PC-9 (cell line): ENCODE measurements at regions not wholly inside any gene's neighbourhood (a gene's known extent, or its start where the extent isn't known, plus 50 kb on each side); places are given as distances from the start of the nearest gene placed in this dataset.

Experiments
- BruUV-seq: library from RNA; stranded (reverse); fragments of 400-500 nt; replicated peaks from 2 replicates; lab custom pipeline; 2021; lab: Mats Ljungman, UMichigan
- CTCF ChIA-PET: fragments of 300-600 bp; sonication (Branson Sonifier 250); formaldehyde crosslinking; loops from one replicate; lab custom pipeline; 2022; ENCODE audit warnings: antibody characterized with exemption; lab: Charles Lee
- POLR2A ChIA-PET: fragments of 300-600 bp; sonication (Branson Sonifier 250); formaldehyde crosslinking; loops from one replicate; lab custom pipeline; 2022; ENCODE audit warnings: antibody characterized with exemption; ENCODE audit not compliant: unreplicated experiment; lab: Charles Lee
- DNase-seq, 2 experiments: peaks; one replicate each; pipeline versions ENCODE4 v3.0.0 to v3.0.0-alpha.2; 2015 to 2022; ENCODE audit warnings: mixed read lengths in 1 of 2
- H2AFZ ChIP-seq: fragments of 200-600 bp; sonication (generic); 2 replicates; pipeline ENCODE4 v1.8.1; 2017; ENCODE audit warnings: antibody characterized with exemption
- H3F3A ChIP-seq: fragments of 200-600 bp; sonication (generic); 2 replicates; pipeline ENCODE4 v1.8.1; 2017; ENCODE audit warnings: antibody characterized with exemption, mild to moderate bottlenecking, low read depth; ENCODE audit not compliant: insufficient read depth
- H3K27ac ChIP-seq: fragments of 200-600 bp; sonication (generic); 2 replicates; pipeline ENCODE4 v1.6.1; 2016; ENCODE audit warnings: mixed run types
- H3K27me3 ChIP-seq: fragments of 200-600 bp; sonication (generic); 2 replicates; pipeline ENCODE4 v1.6.1; 2016; ENCODE audit warnings: low read depth, mixed run types; ENCODE audit not compliant: insufficient read depth
- H3K36me3 ChIP-seq: fragments of 200-600 bp; sonication (generic); 2 replicates; pipeline ENCODE4 v1.6.1; 2016; ENCODE audit warnings: low read depth, mixed run types
- H3K4me1 ChIP-seq: fragments of 200-600 bp; sonication (generic); replicated peaks from 2 replicates; pipeline ENCODE4 v1.6.1; 2016; ENCODE audit warnings: mixed run types; ENCODE audit not compliant: insufficient read depth
- H3K4me2 ChIP-seq: fragments of 200-600 bp; sonication (generic); 2 replicates; pipeline ENCODE4 v1.6.1; 2017; ENCODE audit warnings: mixed run types
- H3K4me3 ChIP-seq: fragments of 200-600 bp; sonication (generic); 2 replicates; pipeline ENCODE4 v1.6.1; 2016; ENCODE audit warnings: mixed run types
- H3K79me2 ChIP-seq: fragments of 200-600 bp; sonication (generic); 2 replicates; pipeline ENCODE4 v1.6.1; 2017; ENCODE audit warnings: low read depth, mixed run types
- H3K9me2 ChIP-seq: fragments of 200-600 bp; sonication (generic); 2 replicates; pipeline ENCODE4 v1.8.1; 2017; ENCODE audit warnings: mild to moderate bottlenecking; ENCODE audit not compliant: insufficient read depth
- H3K9me3 ChIP-seq: fragments of 200-600 bp; sonication (generic); 2 replicates; pipeline ENCODE4 v1.8.1; 2016; ENCODE audit warnings: low read depth; ENCODE audit not compliant: insufficient read depth
- H4K20me1 ChIP-seq: fragments of 200-600 bp; sonication (generic); 2 replicates; pipeline ENCODE4 v1.8.1; 2017; ENCODE audit not compliant: insufficient read depth
- CTCF ChIP-seq: fragments of 200-600 bp; sonication (generic); conservative IDR thresholded peaks from 2 replicates; pipeline ENCODE4 v1.6.1; 2017; ENCODE audit warnings: mixed run types, antibody characterized with exemption, mild to moderate bottlenecking, moderate library complexity
- EZH2 ChIP-seq: fragments of 200-600 bp; sonication (generic); IDR thresholded peaks from 2 replicates; pipeline ENCODE4 v1.8.0; 2017; ENCODE audit warnings: antibody characterized with exemption, low read depth
- intact Hi-C: fragments of 100-400 bp; cut with micrococcal nuclease; formaldehyde crosslinking; loops from one replicate; pipeline ENCODE4 v1.10.0; 2022; ENCODE audit not compliant: unreplicated experiment

GRCh38 chr6:119865466-119866350 is 516.1 kb upstream of the MAN1A1 start:
- Histone ChIP-seq H3K27me3 (no peaks in the 10 kb centered on the region), H3K27ac (no peak overlapping the region), H3K36me3 (no peaks in the 10 kb centered on the region), H3F3A (no peaks in the 10 kb centered on the region), H3K9me2 (no peaks in the 10 kb centered on the region), H3K9me3 (peaks cover 21% of the 10 kb centered on the region), H4K20me1 (no peaks in the 10 kb centered on the region), H3K4me1 (peaks cover 21% of the 10 kb centered on the region), H2AFZ (no peak overlapping the region), H3K4me3 (no peak overlapping the region), H3K4me2 (0 out of 2 replicates have a peak overlapping the region, but pooled peaks have one; percentile 3), H3K79me2 (no peaks in the 10 kb centered on the region)
- ChIA-PET POLR2A (no interaction called here), CTCF (no interaction called here)
- DNase-seq = no peak
- BruUV-seq = no TSS peak
- intact Hi-C loops = no loop called here
- TF ChIP-seq CTCF (no peak), EZH2 (no peak)

GRCh38 chr6:119862719-119863118 is 513.2 kb upstream of the MAN1A1 start:
- Histone ChIP-seq H4K20me1 (no peaks in the 10 kb centered on the region), H3K9me2 (no peaks in the 10 kb centered on the region), H3K4me2 (no peak overlapping the region), H3K27ac (no peak overlapping the region), H3K9me3 (peaks cover 21% of the 10 kb centered on the region), H3K4me3 (no peak overlapping the region), H2AFZ (no peak overlapping the region), H3F3A (no peaks in the 10 kb centered on the region), H3K79me2 (no peaks in the 10 kb centered on the region), H3K36me3 (no peaks in the 10 kb centered on the region), H3K27me3 (no peaks in the 10 kb centered on the region), H3K4me1 (peaks cover 21% of the 10 kb centered on the region)
- BruUV-seq = no TSS peak
- ChIA-PET CTCF (no interaction called here), POLR2A (no interaction called here)
- TF ChIP-seq EZH2 = no peak
- TF ChIP-seq CTCF = no peak
- intact Hi-C loops = no loop called here
- DNase-seq = no peak

- no peak for TF ChIP-seq EZH2
- no peak for TF ChIP-seq CTCF
- no peak overlapping the region for H2AFZ ChIP-seq
- no peaks in the 10 kb centered on the region for H3K36me3 ChIP-seq
- H3K9me3 ChIP-seq = no peaks in the 10 kb centered on the region
- no peaks in the 10 kb centered on the region for H3K9me2 ChIP-seq
- 0 out of 2 replicates have a peak, but pooled peaks cover under 1% of the 10 kb centered on the region for H3K4me1 ChIP-seq
- no peaks in the 10 kb centered on the region for H3K27me3 ChIP-seq
- no peak overlapping the region for H3K4me2 ChIP-seq
- no peak overlapping the region for H3K27ac ChIP-seq
- ChIA-PET CTCF (no interaction called here), POLR2A (no interaction called here)
- H4K20me1 ChIP-seq = no peaks in the 10 kb centered on the region
- no peak for DNase-seq
- no peaks in the 10 kb centered on the region for H3F3A ChIP-seq
- intact Hi-C loops = no loop called here
- no peak overlapping the region for H3K4me3 ChIP-seq
- H3K79me2 ChIP-seq = no peaks in the 10 kb centered on the region
- no TSS peak for BruUV-seq
Measured at GRCh38 chr6:119858901-119859300, 509.3 kb upstream of the MAN1A1 start.
